GM23338 (cell line): ENCODE measurements at regions not wholly inside any gene's neighbourhood (a gene's known extent, or its start where the extent isn't known, plus 50 kb on each side); places are given as distances from the start of the nearest gene placed in this dataset.
A peak's percentile ranks its signal among the peaks of the same experiment; 100 is the strongest.

Source experiments
- ATAC-seq: fragments of 200-7000 bp; cut with Tn5 transposase; 3 replicates; pipeline ENCODE4 v1.9.1; 2020
- DNase-seq: peaks from one replicate; pipeline ENCODE4 v3.0.0-alpha.2; 2015; ENCODE audit warnings: low spot score
- H2AFZ ChIP-seq: fragments of 200-600 bp; sonication (generic); 2 replicates; pipeline ENCODE4 v1.8.0; 2016; ENCODE audit warnings: antibody characterized with exemption, mild to moderate bottlenecking, moderate library complexity
- H3F3A ChIP-seq: fragments of 200-600 bp; sonication (generic); replicated peaks from 2 replicates; pipeline ENCODE4 v1.8.0; 2017; ENCODE audit warnings: antibody characterized with exemption, mixed run types, low read depth
- H3K27ac ChIP-seq: fragments of 200-600 bp; sonication (generic); 2 replicates; pipeline ENCODE4 v1.6.1; 2016; ENCODE audit warnings: low read depth
- H3K27me3 ChIP-seq: fragments of 200-600 bp; sonication (generic); 2 replicates; pipeline ENCODE4 v1.8.0; 2016; ENCODE audit warnings: mild to moderate bottlenecking, mixed run types, moderate library complexity; ENCODE audit not compliant: insufficient read depth
- H3K36me3 ChIP-seq: fragments of 200-600 bp; sonication (generic); 2 replicates; pipeline ENCODE4 v1.8.0; 2016; ENCODE audit warnings: mild to moderate bottlenecking; ENCODE audit not compliant: insufficient read depth
- H3K4me1 ChIP-seq: fragments of 200-600 bp; sonication (generic); 2 replicates; pipeline ENCODE4 v1.8.0; 2016; ENCODE audit warnings: mild to moderate bottlenecking, moderate library complexity; ENCODE audit not compliant: insufficient read depth
- H3K4me2 ChIP-seq: fragments of 200-600 bp; sonication (generic); 2 replicates; pipeline ENCODE4 v1.7.1; 2017; ENCODE audit warnings: mixed run types
- H3K4me3 ChIP-seq: fragments of 200-600 bp; sonication (generic); 2 replicates; pipeline ENCODE4 v1.6.1; 2016; ENCODE audit warnings: mixed run types
- H3K79me2 ChIP-seq: fragments of 200-600 bp; sonication (generic); replicated peaks from 2 replicates; pipeline ENCODE4 v1.8.0; 2017; ENCODE audit warnings: mild to moderate bottlenecking; ENCODE audit not compliant: insufficient read depth
- H3K9me2 ChIP-seq: fragments of 200-600 bp; sonication (generic); 2 replicates; pipeline ENCODE4 v1.8.0; 2017; ENCODE audit not compliant: insufficient read depth
- H4K20me1 ChIP-seq: fragments of 200-600 bp; sonication (generic); replicated peaks from 2 replicates; pipeline ENCODE4 v1.8.0; 2017; ENCODE audit warnings: mild to moderate bottlenecking; ENCODE audit not compliant: insufficient read depth
- H3K27ac Mint-ChIP-seq: 2 replicates; pipeline ENCODE4 v1.8.0; 2020; ENCODE audit warnings: inconsistent platforms, mild to moderate bottlenecking, moderate library complexity, mixed read lengths
- H3K27me3 Mint-ChIP-seq: 3 replicates; pipeline ENCODE4 v1.8.0; 2022; ENCODE audit warnings: low read depth, mild to moderate bottlenecking, moderate library complexity, mixed read lengths, inconsistent platforms; ENCODE audit not compliant: insufficient read depth, poor library complexity
- H3K36me3 Mint-ChIP-seq: 3 replicates; pipeline ENCODE4 v1.8.0; 2021; ENCODE audit warnings: low read depth, mild to moderate bottlenecking, inconsistent platforms, moderate library complexity, mixed read lengths
- H3K4me1 Mint-ChIP-seq: 3 replicates; pipeline ENCODE4 v1.8.0; 2020; ENCODE audit warnings: mild to moderate bottlenecking, inconsistent platforms, mixed read lengths
- H3K4me3 Mint-ChIP-seq: 3 replicates; pipeline ENCODE4 v1.8.0; 2021; ENCODE audit warnings: moderate library complexity, mild to moderate bottlenecking, inconsistent platforms, mixed read lengths
- H3K9me3 Mint-ChIP-seq: 3 replicates; pipeline ENCODE4 v1.8.0; 2020; ENCODE audit warnings: moderate library complexity, mild to moderate bottlenecking, inconsistent platforms, mixed read lengths
- ETS1 ChIP-seq: IDR thresholded peaks from 2 replicates; pipeline ENCODE4 v1.6.1; 2016; ENCODE audit warnings: antibody characterized with exemption
- POLR2AphosphoS5 ChIP-seq: IDR thresholded peaks from 2 replicates; pipeline ENCODE4 v1.6.1; 2016; ENCODE audit warnings: antibody characterized with exemption, low read depth
- ZNF114 ChIP-seq: fragments of 250-450 bp; sonication (Bioruptor Pico); IDR thresholded peaks from 2 replicates; pipeline ENCODE4 v1.5.0; 2020; ENCODE audit warnings: mild to moderate bottlenecking, moderate library complexity
- ZNF331 ChIP-seq: fragments of 250-450 bp; sonication (Bioruptor Pico); IDR thresholded peaks from 2 replicates; pipeline ENCODE4 v1.5.0; 2020; ENCODE audit warnings: low read depth, mild to moderate bottlenecking, moderate library complexity
- ZNF462 ChIP-seq: fragments of 250-450 bp; sonication (Bioruptor Pico); IDR thresholded peaks from 2 replicates; pipeline ENCODE4 v1.5.0; 2020; ENCODE audit warnings: mild to moderate bottlenecking, moderate library complexity
- TF ChIP-seq, protein P1 (sequence below), 2 experiments: fragments of 200-600 bp in 1 of 2; sonication (generic) in 1 of 2; conservative IDR thresholded peaks; 2 replicates each; pipeline versions ENCODE4 v1.5.1 to v1.6.1; 2016 to 2017; ENCODE audit warnings: antibody characterized with exemption in 2 of 2, low read depth in 2 of 2, mild to moderate bottlenecking in 2 of 2, moderate library complexity in 1 of 2
- TF ChIP-seq, protein P2 (sequence below): IDR thresholded peaks from one replicate; pipeline ENCODE4 v1.6.1; 2018; ENCODE audit warnings: antibody characterized with exemption; ENCODE audit not compliant: unreplicated experiment

DNA sequence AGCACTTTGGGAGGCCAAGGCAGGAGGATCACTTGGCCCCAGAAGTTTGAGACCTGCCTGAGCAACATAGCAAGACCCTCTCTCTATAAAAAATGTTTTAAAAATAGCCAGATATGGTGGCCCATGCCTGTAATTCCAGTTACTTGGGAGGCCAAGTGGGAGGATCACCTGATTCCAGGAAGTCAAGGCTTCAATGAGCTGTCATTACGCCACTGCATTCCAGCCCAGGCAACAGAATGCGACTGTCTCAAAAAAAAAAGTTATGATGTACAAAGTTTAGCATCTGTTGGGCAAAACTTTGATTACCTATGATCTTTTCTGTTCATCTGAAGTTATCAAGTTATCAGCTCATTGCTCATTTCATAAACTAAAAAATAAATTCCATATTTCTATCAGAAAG lies 504.1 kb upstream of the PKDCC start:
- no peaks in the 10 kb centered on the region for H3K36me3 ChIP-seq
- no peak for DNase-seq
- no peak overlapping the region for H3K4me3 ChIP-seq
- ATAC-seq, result no peak
- H3K27ac ChIP-seq, result no peak overlapping the region
- H3K27me3 Mint-ChIP-seq, result no peaks in the 10 kb centered on the region
- H3K4me1 Mint-ChIP-seq, result peaks cover 4% of the 10 kb centered on the region; the same call in 2 of the 3 replicates
- H3K27me3 ChIP-seq, result no peaks in the 10 kb centered on the region
- H3K79me2 ChIP-seq, result no peaks in the 10 kb centered on the region
- TF ChIP-seq, protein P1, sequence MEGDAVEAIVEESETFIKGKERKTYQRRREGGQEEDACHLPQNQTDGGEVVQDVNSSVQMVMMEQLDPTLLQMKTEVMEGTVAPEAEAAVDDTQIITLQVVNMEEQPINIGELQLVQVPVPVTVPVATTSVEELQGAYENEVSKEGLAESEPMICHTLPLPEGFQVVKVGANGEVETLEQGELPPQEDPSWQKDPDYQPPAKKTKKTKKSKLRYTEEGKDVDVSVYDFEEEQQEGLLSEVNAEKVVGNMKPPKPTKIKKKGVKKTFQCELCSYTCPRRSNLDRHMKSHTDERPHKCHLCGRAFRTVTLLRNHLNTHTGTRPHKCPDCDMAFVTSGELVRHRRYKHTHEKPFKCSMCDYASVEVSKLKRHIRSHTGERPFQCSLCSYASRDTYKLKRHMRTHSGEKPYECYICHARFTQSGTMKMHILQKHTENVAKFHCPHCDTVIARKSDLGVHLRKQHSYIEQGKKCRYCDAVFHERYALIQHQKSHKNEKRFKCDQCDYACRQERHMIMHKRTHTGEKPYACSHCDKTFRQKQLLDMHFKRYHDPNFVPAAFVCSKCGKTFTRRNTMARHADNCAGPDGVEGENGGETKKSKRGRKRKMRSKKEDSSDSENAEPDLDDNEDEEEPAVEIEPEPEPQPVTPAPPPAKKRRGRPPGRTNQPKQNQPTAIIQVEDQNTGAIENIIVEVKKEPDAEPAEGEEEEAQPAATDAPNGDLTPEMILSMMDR (conservative IDR thresholded peaks at IDR 0.05; ENCODE audit: low read depth in 2 of 2), result no peak
- TF ChIP-seq ZNF114 (CRISPR knock-in tag) (no peak), ETS1 (no peak)
- H3K4me1 ChIP-seq, result no peaks in the 10 kb centered on the region; the same call in 1 of the 2 replicates
- H2AFZ ChIP-seq, result no peak overlapping the region
- no peak overlapping the region for H3K4me2 ChIP-seq
- no peaks in the 10 kb centered on the region for H3K36me3 Mint-ChIP-seq
- no peaks in the 10 kb centered on the region for H3F3A ChIP-seq
- no peak overlapping the region for H3K27ac Mint-ChIP-seq
- H3K4me3 Mint-ChIP-seq, result no peak overlapping the region
- H4K20me1 ChIP-seq, result no peaks in the 10 kb centered on the region
- H3K9me3 Mint-ChIP-seq, result no peaks in the 10 kb centered on the region
- H3K9me2 ChIP-seq, result no peaks in the 10 kb centered on the region

DNA sequence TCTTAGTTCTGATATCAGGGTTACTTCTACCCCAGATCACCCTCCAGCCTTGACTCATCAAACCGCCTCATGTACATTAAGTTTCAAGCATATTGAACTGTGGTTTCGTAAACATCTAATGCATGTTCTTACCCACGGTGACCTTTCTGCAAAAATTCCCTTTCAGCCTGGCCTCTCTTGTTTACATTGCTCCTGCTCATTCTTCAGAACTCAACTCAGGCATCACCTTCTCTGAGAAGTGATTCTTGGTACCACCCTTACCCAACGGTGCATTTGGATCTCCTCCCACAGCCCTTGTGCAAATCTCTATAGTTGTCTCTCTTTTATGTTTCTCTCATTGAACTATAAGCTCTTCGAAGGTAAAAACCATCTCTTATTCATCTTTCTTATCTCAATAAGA lies 503.1 kb upstream of the PKDCC start:
- DNase-seq (no peak), ATAC-seq (no peak)
- H3F3A ChIP-seq, result no peaks in the 10 kb centered on the region
- no peaks in the 10 kb centered on the region for H3K36me3 Mint-ChIP-seq
- H4K20me1 ChIP-seq, result no peaks in the 10 kb centered on the region
- no peak overlapping the region for H3K4me3 Mint-ChIP-seq
- H3K4me3 ChIP-seq, result no peak overlapping the region
- no peaks in the 10 kb centered on the region; the same call in 1 of the 2 replicates for H3K4me1 ChIP-seq
- H3K4me1 Mint-ChIP-seq, result peaks cover 4% of the 10 kb centered on the region; the same call in 2 of the 3 replicates
- no peak overlapping the region for H2AFZ ChIP-seq
- H3K9me2 ChIP-seq, result no peaks in the 10 kb centered on the region
- peak overlapping the region; percentile 38 for H3K27ac Mint-ChIP-seq
- H3K27me3 Mint-ChIP-seq, result no peaks in the 10 kb centered on the region
- H3K27me3 ChIP-seq, result no peaks in the 10 kb centered on the region
- H3K27ac ChIP-seq, result no peak overlapping the region
- no peaks in the 10 kb centered on the region for H3K9me3 Mint-ChIP-seq
- H3K79me2 ChIP-seq, result no peaks in the 10 kb centered on the region
- no peaks in the 10 kb centered on the region for H3K36me3 ChIP-seq
- no peak overlapping the region for H3K4me2 ChIP-seq
- TF ChIP-seq POLR2AphosphoS5, result no peak
- no peak for TF ChIP-seq ZNF331 (CRISPR knock-in tag)
- TF ChIP-seq ZNF462 (CRISPR knock-in tag), result no peak
- TF ChIP-seq ETS1, result no peak
- TF ChIP-seq, protein P2, sequence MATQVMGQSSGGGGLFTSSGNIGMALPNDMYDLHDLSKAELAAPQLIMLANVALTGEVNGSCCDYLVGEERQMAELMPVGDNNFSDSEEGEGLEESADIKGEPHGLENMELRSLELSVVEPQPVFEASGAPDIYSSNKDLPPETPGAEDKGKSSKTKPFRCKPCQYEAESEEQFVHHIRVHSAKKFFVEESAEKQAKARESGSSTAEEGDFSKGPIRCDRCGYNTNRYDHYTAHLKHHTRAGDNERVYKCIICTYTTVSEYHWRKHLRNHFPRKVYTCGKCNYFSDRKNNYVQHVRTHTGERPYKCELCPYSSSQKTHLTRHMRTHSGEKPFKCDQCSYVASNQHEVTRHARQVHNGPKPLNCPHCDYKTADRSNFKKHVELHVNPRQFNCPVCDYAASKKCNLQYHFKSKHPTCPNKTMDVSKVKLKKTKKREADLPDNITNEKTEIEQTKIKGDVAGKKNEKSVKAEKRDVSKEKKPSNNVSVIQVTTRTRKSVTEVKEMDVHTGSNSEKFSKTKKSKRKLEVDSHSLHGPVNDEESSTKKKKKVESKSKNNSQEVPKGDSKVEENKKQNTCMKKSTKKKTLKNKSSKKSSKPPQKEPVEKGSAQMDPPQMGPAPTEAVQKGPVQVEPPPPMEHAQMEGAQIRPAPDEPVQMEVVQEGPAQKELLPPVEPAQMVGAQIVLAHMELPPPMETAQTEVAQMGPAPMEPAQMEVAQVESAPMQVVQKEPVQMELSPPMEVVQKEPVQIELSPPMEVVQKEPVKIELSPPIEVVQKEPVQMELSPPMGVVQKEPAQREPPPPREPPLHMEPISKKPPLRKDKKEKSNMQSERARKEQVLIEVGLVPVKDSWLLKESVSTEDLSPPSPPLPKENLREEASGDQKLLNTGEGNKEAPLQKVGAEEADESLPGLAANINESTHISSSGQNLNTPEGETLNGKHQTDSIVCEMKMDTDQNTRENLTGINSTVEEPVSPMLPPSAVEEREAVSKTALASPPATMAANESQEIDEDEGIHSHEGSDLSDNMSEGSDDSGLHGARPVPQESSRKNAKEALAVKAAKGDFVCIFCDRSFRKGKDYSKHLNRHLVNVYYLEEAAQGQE, result no peak
